Esophagus muscularis mucosa (tissue), 4 donors: ENCODE measurements at regions not wholly inside any gene's neighbourhood (a gene's known extent, or its start where the extent isn't known, plus 50 kb on each side); places are given as distances from the start of the nearest gene placed in this dataset.

Experiments
- EP300 ChIP-seq: sonication (generic); formaldehyde crosslinking; IDR thresholded peaks from one replicate; pipeline ENCODE4 v1.6.1; 2017; ENCODE audit warnings: antibody characterized with exemption
- POLR2A ChIP-seq: fragments of 450-650 bp; IDR thresholded peaks from one replicate; pipeline ENCODE4 v1.6.1; 2017; ENCODE audit warnings: antibody characterized with exemption, moderate library complexity, mild to moderate bottlenecking, low read depth
- TF ChIP-seq, protein P1 (sequence below), 3 experiments: fragments of 200-600 bp in 2 of 3; fragments of 450-650 bp in 1 of 3; sonication (generic) in 2 of 3; IDR thresholded peaks; one replicate each; pipeline ENCODE4 v1.5.1; 2017 to 2019; ENCODE audit warnings: antibody characterized with exemption in 3 of 3, mild to moderate bottlenecking in 2 of 3, moderate library complexity in 1 of 3

DNA sequence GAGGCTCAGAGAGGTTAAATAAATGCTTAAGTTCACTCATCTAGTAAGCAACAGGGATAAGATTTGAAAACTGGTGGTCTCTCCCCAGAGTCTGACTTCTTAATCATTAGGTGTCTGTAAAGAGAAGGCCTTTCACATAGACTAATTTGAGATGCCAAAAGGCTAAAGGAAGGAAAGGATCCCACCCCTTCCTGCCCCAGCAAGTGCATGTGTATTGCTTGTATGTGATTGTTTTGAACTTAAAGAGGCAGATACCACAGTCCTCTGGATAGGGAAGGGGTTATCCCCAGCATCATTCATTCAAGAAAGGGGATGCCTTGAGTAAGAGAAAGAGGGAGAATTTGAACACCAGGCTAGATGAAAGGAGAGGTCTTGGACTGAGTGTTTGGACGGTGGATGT is 192.0 kb downstream of the OGFRL1 start:
- TF ChIP-seq, protein P1, sequence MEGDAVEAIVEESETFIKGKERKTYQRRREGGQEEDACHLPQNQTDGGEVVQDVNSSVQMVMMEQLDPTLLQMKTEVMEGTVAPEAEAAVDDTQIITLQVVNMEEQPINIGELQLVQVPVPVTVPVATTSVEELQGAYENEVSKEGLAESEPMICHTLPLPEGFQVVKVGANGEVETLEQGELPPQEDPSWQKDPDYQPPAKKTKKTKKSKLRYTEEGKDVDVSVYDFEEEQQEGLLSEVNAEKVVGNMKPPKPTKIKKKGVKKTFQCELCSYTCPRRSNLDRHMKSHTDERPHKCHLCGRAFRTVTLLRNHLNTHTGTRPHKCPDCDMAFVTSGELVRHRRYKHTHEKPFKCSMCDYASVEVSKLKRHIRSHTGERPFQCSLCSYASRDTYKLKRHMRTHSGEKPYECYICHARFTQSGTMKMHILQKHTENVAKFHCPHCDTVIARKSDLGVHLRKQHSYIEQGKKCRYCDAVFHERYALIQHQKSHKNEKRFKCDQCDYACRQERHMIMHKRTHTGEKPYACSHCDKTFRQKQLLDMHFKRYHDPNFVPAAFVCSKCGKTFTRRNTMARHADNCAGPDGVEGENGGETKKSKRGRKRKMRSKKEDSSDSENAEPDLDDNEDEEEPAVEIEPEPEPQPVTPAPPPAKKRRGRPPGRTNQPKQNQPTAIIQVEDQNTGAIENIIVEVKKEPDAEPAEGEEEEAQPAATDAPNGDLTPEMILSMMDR (IDR thresholded peaks at IDR 0.05), result no peak
- TF ChIP-seq EP300 (no peak), POLR2A (no peak)
